HEK293 (cell line): ENCODE measurements at regions not wholly inside any gene's neighbourhood (a gene's known extent, or its start where the extent isn't known, plus 50 kb on each side); places are given as distances from the start of the nearest gene placed in this dataset.

ENCODE experiments used
- KLF16 ChIP-seq: fragments of 450-650 bp; formaldehyde crosslinking; IDR thresholded peaks from 2 replicates; pipeline ENCODE4 v1.5.1; 2017; ENCODE audit warnings: missing biosample characterization, missing genetic modification characterization
- ZNF623 ChIP-seq: fragments of 450-650 bp; formaldehyde crosslinking; IDR thresholded peaks from 2 replicates; pipeline ENCODE4 v1.5.1; 2016; ENCODE audit warnings: missing biosample characterization, missing genetic modification characterization
- TF ChIP-seq, protein P1 (sequence below): fragments of 450-650 bp; formaldehyde crosslinking; IDR thresholded peaks from 2 replicates; pipeline ENCODE4 v1.5.1; 2016; ENCODE audit warnings: missing biosample characterization, missing genetic modification characterization

DNA sequence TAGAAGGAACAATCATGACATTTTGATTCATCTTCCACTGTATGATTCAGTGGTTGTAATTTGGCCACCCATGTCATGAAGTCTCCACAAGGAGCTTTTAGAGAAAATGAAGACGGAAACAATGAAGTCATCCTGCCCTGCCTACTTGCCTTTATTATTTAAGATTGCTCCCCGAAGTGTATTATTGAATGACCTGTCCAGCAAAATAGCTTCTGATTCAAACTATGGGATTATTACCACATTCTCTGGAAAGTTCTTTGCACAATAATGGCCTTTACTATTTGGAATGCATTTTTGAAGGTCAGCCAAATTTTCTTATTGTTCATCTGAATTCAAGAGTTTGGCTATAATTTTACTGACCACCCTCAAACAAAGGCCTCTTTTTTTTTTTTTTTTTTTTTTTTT is 77.8 kb upstream of the RFC3 start:
- TF ChIP-seq KLF16, result no peak
- TF ChIP-seq, protein P1, sequence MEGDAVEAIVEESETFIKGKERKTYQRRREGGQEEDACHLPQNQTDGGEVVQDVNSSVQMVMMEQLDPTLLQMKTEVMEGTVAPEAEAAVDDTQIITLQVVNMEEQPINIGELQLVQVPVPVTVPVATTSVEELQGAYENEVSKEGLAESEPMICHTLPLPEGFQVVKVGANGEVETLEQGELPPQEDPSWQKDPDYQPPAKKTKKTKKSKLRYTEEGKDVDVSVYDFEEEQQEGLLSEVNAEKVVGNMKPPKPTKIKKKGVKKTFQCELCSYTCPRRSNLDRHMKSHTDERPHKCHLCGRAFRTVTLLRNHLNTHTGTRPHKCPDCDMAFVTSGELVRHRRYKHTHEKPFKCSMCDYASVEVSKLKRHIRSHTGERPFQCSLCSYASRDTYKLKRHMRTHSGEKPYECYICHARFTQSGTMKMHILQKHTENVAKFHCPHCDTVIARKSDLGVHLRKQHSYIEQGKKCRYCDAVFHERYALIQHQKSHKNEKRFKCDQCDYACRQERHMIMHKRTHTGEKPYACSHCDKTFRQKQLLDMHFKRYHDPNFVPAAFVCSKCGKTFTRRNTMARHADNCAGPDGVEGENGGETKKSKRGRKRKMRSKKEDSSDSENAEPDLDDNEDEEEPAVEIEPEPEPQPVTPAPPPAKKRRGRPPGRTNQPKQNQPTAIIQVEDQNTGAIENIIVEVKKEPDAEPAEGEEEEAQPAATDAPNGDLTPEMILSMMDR (tag by site-specific recombination), result no peak
- no peak for TF ChIP-seq ZNF623
